Epidermal melanocyte (primary cell): ENCODE measurements at regions not wholly inside any gene's neighbourhood (a gene's known extent, or its start where the extent isn't known, plus 50 kb on each side); places are given as distances from the start of the nearest gene placed in this dataset.
"Not testable (repeated sequence)": the region's sequence is repeated elsewhere in the genome, so short reads cannot be mapped to it uniquely, and the experiment has no call there.

Source experiments
- DNase-seq: peaks from one replicate; pipeline ENCODE4 v3.0.0; 2011; ENCODE audit warnings: low spot score; ENCODE audit not compliant: insufficient read length

DNA sequence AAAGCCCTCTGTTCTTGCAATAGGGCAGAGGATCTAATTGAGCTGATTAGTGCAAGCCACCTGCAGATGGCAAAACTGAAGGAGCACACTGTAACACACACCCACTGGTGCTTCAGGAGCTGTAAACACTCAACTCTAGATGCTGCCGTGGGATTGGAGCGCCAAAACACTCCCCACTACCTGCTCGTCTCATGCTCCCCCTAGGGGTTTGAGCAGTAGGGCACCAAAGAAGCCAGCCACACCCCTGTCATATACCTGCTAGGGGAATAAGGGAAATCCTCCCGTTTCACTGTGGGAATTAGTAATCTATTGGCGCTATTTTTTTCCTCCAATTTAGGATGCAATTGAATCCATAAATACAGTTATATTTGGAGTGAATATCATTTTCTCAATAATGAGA, 360.2 kb downstream of the GLUD2 start:
- no peak for DNase-seq

DNA sequence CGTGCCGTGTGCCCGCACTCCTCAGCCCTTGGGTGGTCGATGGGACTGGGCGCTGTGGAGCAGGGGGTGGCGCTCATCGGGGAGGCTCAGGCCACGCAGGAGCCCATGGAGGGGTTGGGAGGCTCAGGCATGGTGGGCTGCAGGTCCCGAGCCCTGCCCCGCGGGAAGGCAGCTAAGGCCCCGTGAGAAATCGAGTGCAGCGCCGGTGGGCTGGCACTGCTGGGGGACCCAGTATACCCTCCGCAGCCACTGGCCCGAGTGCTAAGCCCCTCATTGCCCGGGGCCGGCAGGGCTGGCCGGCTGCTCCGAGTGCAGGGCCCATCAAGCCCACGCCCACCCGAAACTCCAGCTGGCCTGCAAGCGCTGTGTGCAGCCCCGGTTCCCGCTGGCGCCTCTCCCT, 384.1 kb downstream of the GLUD2 start:
- DNase-seq = not testable (repeated sequence)

DNA sequence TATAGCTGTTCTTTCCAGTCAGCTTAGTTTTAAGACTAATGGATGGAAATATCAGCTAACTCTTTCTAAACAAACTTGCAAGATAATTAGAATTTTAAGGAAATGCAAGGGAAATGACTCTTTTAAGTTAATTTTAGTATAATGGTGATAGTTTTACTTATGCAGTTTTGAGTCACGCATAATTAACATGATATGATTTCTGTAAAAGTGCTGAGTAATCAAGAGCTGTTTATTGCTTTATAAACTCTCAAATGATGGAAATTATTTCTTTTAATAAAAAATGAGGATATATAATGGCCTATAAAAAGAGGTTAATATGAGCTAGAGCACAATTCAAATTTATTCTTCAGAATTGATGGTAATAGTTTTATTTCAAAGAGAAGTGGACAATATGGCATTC, 385.9 kb downstream of the GLUD2 start:
- DNase-seq = no peak

DNA sequence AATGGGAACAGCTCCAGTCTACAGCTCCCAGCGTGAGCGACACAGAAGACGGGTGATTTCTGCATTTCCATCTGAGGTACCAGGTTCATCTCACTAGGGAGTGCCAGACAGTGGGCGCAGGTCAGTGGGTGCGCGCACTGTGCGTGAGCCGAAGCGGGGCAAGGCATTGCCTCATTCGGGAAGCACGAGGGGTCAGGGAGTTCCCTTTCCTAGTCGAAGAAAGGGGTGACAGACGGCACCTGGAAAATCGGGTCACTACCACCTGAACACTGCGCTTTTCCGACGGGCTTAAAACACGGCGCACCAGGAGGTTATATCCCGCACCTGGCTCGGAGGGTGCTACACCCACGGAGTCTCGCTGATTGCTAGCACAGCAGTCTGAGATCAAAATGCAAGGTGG, 390.3 kb downstream of the GLUD2 start:
- not testable (repeated sequence) for DNase-seq

DNA sequence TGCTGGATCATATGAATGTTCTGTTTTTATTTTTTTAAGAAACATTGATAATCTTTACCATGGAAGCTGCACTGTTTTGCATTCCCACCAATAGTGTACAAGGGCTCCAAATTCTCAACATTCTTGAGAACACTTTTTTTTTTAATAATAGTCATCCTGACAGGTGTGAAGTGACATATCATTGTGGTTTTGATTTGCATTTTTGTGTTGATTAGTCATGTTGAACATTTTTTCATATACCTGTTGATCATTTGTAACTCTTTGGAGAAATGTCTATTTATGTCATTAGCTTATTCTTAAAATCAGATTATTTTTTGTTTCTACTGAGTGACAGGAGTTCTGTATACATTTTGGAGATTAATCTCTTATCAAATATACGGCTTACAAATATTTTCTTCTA, 408.5 kb downstream of the GLUD2 start:
- DNase-seq = no peak

DNA sequence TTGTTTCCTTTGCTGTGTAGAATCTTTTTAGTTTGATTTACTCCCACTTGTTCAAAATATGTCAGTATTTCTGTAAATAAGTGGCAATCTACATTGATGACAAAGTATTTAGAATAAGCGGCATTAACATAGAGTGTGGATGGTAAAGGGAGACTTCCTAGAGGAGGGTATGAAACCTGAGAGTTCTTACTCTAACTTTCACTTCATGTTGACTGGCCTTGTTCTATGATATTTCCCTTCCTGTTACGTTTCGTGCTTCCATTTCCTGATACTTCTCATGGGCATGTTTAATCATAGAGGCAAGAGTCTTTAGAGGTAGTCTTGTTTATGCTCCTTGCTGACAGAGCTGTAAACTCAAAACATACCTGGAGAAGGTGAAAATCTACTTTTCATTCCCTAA, 408.9 kb downstream of the GLUD2 start:
- no peak for DNase-seq

DNA sequence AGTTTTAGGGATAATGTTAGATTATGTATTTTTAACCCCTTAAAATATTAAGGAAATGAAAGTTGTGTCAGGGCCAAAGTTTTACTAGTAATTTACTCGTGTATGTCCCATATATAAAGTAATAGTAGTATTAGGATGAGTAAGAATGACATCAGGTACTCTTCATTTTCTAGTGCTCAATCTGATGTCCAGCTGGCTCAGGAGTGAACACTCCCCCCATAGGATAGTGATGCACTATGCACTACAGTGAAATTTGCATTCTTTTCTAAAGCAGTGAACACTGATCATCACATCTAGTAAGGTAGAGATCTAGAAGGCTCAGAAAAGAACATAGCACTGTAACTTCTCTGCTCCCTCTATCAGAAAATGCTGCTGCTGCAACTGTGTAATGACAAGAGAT, 409.7 kb downstream of the GLUD2 start:
- no peak for DNase-seq

DNA sequence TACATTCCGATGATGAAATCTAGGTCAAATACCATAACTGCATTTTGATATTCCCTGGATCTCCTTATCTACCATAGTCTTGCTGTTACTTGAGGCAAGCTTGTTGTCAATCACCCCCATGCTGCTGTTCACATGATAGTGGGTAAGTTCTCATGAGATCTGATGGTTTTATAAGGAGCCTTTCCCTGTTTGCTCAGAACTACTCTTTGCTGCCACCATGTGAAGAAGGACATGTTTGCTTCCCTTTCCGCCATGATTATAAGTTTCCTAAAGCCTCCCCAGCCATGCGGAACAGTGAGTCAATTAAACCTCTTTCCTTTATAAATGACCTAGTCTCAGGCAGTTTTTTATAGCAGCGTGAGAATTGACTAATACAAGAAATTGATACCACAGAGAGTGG, 432.0 kb downstream of the GLUD2 start:
- DNase-seq = no peak

DNA sequence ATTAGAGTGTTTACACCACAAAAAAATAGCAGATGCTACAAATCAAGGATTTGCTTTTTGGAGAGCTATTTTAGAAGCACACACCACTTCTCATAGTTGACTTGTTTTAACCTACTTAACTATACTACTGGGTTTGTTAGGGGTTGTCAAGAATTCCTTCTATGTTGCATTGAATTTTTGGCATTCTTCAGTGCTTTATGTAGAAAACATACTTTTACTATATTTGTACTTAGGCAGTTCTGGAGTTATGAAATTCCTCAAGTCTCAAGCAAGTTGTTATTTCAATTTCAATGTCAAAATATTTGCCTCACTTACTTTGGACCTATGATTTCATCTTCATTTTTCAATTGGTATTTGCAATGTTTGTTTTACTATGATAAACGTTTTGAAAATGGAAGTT, 449.6 kb downstream of the GLUD2 start:
- no peak for DNase-seq

DNA sequence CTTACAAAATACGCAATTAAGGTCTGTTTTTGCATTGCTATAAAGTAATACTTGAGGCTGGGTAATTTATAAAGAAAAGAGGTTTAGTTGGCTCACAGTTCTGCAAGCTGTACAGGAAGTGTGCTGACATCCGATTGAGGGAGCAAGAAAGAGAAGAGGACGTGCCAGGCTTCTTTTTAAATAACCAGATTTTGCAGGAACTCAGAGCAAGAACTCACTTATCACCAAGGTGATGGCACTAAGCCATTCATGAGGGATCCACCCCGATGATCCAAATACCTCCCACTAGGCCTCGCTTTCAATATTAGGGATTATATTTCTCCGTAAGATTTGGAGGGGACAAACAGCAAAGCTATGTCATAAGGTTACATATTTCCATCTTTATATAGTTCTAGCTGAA, 456.7 kb downstream of the GLUD2 start:
- no peak for DNase-seq

DNA sequence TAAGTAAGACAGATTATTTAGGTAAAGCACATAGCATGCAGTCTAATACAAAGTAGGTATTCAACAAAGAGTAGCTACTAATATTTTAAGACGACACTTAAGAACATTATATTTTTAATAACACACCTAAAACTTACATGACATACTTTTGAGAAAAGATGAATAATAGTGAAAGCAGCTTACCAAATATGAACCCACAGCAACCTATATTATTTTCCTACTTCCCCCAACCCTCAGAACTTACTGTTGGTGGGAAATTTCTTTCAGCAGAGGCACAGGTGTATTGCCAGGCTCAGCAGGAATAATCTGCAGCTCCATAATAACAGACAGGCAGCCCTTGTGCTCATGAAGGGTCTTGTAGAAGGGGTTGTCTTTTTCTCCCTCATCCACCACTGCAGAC, 498.9 kb downstream of the GLUD2 start:
- DNase-seq = no peak

DNA sequence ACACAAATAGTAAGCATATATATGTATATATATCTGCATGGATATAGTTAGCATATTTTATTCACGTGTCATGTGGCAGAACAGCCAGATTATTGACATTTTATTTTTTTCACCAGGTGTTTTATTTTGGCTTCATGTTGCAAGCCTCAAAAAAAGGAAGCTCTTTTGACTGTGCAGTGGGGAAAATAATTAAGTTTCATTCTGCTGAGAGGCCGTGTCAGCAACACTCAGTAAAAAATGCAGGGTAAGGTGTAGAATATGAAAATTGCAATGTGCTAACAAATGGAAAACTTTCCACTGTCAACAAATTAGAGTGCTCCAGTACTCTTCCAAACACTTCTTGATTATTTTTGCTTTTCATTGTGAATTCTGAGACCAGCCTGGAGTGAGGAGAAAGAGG, 511.5 kb downstream of the GLUD2 start:
- DNase-seq = no peak

DNA sequence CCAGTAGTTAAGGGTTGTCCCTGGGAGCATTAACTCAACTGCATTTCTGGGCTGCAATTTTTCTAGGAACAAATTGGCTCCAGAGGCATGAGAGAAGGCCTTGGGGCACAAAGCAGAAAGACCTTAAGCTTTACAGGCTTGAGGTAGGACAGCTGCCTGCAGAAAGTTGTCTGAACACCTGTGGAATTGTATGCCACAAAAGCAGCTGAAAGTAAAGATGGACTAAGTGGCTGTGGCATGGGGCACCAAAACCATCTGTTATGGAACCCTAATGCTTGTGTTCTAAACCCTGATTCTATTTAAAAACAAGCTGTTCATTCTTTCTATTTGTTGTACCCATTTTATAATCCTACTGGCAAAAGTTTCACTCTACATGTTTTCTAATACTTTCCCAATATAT, 515.2 kb downstream of the GLUD2 start:
- no peak for DNase-seq

DNA sequence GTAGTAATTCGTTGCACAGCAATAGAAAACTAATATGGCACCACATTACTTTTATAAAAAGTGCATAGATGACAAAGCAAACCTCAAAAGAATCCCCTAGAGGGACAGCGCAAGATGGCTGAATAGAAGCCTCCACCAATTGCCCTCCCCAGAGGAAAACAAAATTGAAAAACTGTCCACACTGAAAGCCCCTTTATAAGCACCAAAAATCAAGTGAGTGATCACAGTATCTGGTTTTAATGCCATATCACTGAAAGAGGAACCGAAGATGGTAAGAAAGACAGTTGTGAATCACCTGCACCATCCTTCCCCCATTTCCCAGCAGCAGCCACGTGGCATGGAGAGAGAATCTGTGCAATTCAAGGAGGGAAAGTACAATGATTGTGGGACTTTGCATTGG, 522.2 kb downstream of the GLUD2 start:
- no peak for DNase-seq

DNA sequence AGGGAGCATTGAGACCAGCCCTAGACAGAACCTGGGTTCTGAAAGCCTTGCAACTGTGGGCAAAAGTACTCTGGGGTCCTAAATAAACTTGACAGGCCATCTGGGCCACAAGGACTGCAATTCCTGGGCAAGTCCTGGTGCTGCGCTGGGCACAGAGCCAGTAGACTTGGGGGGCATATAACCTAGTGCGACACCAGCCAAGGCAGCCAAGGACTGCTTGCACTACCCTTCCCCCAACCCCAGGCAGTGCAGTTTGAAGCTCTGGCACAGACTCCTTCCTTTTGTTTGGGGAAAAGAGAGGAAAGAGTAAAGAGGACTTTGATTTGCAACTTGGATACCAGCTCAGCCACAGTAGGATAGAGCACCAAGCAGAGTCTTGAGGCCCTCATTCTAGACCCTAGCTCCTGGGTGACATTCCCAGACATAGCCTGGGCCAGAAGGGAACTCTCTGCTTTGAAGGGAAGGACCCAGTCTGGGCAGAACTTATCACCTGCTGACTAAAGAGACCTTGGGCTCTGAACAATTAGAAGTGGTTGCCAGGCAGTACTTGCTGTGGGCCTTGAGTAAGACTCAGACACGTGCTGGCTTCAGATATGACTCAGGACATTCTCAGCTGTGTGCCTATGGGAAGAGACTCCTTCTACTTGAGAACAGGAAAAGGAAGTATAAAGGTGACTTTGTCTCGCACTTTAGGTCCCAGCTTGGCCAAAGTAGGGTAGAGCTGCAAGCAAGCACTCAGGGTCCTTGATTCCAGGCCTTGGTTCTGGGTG, 522.8 kb downstream of the GLUD2 start:
- DNase-seq = no peak

DNA sequence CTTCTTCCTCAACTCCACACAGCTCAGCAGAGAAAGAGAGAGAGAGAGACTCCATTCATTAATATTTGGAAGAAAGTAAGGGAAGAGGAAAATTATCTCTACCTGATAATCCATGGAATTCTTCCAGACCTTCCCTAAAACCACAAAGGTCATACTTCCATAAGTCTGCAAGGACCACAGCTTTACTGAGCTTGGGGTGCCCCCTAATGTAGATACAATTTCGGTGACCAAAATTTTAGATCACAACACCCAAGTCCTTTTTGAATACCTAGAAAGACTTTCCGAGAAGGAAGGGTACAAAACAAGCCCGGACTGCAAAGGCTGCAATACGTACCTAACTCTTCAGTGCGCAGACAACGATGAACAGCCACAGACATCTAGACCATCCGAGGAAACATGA, 523.9 kb downstream of the GLUD2 start:
- DNase-seq = no peak

DNA sequence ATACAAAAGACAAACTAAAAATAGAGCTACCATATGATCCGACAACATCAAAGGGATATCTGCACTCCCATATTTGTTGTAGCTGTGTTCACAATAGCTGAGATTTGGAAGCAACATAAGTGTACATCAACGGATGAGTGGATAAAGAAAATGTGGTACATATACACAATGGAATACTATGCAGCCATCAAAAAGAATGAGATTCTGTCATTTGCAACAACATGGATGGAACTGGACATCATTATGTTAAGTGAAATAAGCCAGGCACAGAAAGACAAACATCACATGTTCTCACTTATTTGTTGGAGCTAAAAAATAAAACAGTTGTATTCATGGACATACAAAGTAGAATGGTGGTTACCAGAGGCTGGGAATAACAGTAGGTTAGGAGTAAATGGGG, 527.0 kb downstream of the GLUD2 start:
- not testable (repeated sequence) for DNase-seq

DNA sequence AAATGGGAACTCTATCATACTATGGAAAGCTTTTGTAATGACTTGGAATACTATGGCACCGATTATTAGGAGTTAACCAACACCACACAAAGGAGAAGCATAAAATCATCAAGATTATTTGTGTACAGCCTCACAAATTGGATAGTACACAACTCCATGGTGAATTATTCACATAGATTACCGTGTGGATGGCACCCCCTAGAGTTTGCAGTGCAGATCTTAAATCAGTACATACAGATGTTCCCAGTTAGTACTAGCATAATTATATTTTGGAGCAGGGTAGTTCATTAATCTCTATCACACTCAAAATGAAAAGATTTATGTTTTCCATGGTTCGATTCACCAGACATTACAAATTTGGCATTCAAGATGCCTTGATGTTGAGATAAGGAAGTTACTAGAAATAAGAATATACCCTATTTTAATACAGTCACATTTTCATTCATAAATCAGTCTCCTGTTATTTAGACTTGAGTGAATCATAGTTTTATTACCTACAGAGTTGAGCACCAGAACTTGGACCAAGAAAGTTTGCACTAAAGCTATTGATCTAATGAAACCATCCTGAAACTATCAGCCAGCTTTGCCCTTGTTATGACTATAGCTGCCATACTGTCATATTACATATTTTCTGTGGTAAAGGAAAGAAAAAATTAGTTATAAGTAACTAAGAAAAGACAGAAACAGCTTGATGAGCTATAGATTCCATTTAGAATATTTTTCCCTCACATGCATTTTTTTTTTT, 531.8 kb downstream of the GLUD2 start:
- no peak for DNase-seq

DNA sequence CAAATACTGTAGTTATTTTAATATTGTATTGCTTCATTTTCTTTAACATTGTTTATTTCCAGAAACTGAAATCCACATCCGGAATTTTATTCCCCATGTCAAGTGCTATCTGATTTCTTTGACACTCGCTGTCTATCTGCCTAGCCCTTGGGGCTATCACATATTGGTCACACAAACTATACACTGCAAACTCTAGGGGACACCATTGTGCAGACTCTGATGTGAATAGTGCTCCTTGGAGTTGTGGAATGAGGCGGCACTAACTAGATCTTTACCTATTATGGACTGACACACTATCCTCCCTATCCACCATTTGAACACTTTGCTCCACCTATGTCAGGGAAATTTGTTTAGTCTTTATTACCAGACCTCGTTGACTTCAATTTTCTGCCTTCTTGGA, 534.5 kb downstream of the GLUD2 start:
- no peak for DNase-seq

DNA sequence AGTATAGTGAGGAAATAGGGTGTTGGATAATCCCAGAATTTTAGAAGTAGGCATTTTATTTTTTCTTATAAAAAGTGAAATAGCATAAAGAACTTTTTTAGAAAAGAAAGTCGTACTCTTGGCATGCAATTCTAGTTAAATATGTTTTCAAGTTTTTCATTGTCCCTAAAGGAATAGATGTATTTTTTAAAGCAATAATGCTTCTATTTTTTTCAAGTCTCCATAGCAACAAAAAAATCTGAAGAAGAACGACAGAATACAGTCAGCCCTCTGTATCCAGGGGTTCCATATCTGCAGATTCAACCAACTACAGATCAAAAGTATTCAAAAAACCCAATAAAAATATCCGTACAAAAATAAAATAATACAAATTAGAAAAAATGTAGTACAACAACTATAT, 538.2 kb downstream of the GLUD2 start:
- DNase-seq = no peak

DNA sequence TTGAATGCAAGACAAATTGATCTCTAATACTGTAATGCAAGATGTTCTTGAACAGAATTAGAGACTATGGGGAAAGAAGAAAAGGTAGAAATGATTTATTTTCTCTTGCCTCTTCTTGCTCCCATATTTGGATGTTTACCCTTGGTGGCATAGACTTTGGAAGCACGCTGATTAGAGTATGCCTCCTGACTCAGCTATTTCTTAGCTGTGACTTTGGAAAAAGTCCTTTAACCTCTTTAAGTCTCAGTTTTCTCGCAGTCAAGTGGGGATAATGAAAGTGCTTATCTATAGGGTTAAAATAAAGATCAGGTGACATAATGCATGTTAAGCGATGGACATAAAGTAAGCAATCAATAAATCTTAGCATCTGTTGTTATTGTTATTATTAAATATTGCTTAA, 545.5 kb downstream of the GLUD2 start:
- no peak for DNase-seq

DNA sequence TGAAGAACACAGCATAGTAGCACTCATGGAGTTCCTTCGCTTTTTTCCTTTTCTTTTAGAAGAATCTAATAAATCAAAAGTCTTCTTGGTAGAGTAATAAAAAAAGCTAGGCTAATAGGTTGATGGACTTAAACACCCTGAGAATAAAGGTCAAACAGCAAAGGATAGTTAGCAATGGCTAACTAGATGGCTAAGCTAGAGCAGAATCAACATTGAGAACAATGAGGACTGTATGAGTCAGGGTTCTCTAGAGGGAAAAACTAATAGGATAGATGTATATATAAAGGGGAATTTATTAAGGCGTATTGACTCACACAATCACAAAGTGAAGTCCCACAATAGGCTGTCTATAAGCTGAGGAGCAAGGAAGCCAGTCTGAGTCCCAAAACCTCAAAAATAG, 550.9 kb downstream of the GLUD2 start:
- no peak for DNase-seq

DNA sequence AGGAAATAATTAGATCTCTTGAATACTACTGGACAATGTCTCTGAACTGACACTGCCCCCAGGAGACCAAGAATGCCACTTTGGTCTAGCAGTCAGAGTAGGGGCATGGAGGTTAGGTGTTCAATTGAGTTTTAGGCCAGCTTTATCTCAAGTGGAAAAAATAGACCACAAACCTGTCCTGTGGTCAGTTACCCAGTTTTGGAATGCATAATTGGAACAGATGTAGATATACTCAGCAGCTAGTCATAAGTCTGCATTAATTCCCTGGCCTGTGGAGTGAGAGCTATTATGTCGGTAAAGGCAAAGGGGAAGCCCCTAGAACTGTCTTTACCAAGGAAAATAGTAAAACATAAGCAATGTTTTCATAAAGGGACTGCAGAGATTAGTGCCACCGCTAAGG, 587.7 kb downstream of the GLUD2 start:
- no peak for DNase-seq
